Uterus (tissue), 3 donors: ENCODE measurements at regions not wholly inside any gene's neighbourhood (a gene's known extent, or its start where the extent isn't known, plus 50 kb on each side); places are given as distances from the start of the nearest gene placed in this dataset.
"Not testable (repeated sequence)": the region's sequence is repeated elsewhere in the genome, so short reads cannot be mapped to it uniquely, and the experiment has no call there.

Source experiments
- DNase-seq, 2 donors: peaks; one replicate each; pipeline ENCODE4 v3.0.0-alpha.2; 2019 to 2020
- H3K27ac ChIP-seq, 2 donors: fragments of 200-600 bp; sonication (generic); 1 replicate in 1 of 2; 2 replicates in 1 of 2; pipeline ENCODE4 v1.5.1; 2016 to 2018
- H3K27me3 ChIP-seq, 2 donors: fragments of 200-600 bp; sonication (generic); one replicate each; pipeline ENCODE4 v1.5.1; 2018 to 2019; ENCODE audit warnings: control low read depth in 1 of 2
- H3K36me3 ChIP-seq, 2 donors: fragments of 200-600 bp; sonication (generic); one replicate each; pipeline ENCODE4 v1.5.1; 2019; ENCODE audit warnings: control low read depth in 1 of 2
- H3K4me1 ChIP-seq, 2 donors: fragments of 200-600 bp; sonication (generic); one replicate each; pipeline ENCODE4 v1.5.1; 2018 to 2019; ENCODE audit warnings: control low read depth in 1 of 2
- H3K4me3 ChIP-seq, 2 donors: fragments of 200-600 bp; sonication (generic); 1 replicate in 1 of 2; 2 replicates in 1 of 2; pipeline ENCODE4 v1.5.1; 2018 to 2019; ENCODE audit warnings: mild to moderate bottlenecking in 1 of 2
- H3K9me3 ChIP-seq, 2 donors: fragments of 200-600 bp; sonication (generic); one replicate each; pipeline ENCODE4 v1.5.1; 2019; ENCODE audit warnings: control low read depth in 1 of 2
- CTCF ChIP-seq, 4 experiments: fragments of 200-600 bp in 2 of 4; fragments of 450-650 bp in 2 of 4; sonication (generic) in 2 of 4; IDR thresholded peaks; one replicate each; pipeline ENCODE4 v1.5.1; 2016 to 2019; ENCODE audit warnings: antibody characterized with exemption in 4 of 4, mild to moderate bottlenecking in 2 of 4, moderate library complexity in 1 of 4
- POLR2A ChIP-seq, 2 donors: fragments of 450-650 bp; IDR thresholded peaks; one replicate each; pipeline ENCODE4 v1.6.1; 2016; ENCODE audit warnings: antibody characterized with exemption in 2 of 2, mild to moderate bottlenecking in 1 of 2, moderate library complexity in 1 of 2
- intact Hi-C: fragments of 100-400 bp; cut with DNase I; formaldehyde crosslinking; loops from one replicate; pipeline ENCODE4 v1.15.1; 2023; ENCODE audit warnings: low total_unique reads
- donor health status: DM: yes; HTN: yes; CAD: no.

- no peaks in the 10 kb centered on the region for H3K4me1 ChIP-seq
- no peak overlapping the region for H3K4me3 ChIP-seq
- H3K9me3 ChIP-seq = peaks cover 0 to under 1% of the 10 kb centered on the region in 2 donors
- H3K36me3 ChIP-seq = no peaks in the 10 kb centered on the region
- H3K27ac ChIP-seq = no peak overlapping the region
- no peaks in the 10 kb centered on the region for H3K27me3 ChIP-seq
- no peak for DNase-seq
- intact Hi-C loops = no loop called here
- TF ChIP-seq CTCF (IDR thresholded peaks at IDR 0.05) (no peak), POLR2A (IDR thresholded peaks at IDR 0.05) (no peak)
These were observed 868.4 kb downstream of the KCNMA1 start for GRCh38 chr10:76769161-76769560.

- no peak for TF ChIP-seq CTCF (IDR thresholded peaks at IDR 0.05)
- TF ChIP-seq POLR2A (IDR thresholded peaks at IDR 0.05) = no peak
- intact Hi-C loops = no loop called here
- Histone ChIP-seq H3K27me3 (no peaks in the 10 kb centered on the region), H3K27ac (no peak overlapping the region), H3K9me3 (no peaks in the 10 kb centered on the region), H3K4me3 (no peak overlapping the region), H3K4me1 (no peaks in the 10 kb centered on the region), H3K36me3 (no peaks in the 10 kb centered on the region)
- no peak for DNase-seq
These were observed 870.9 kb downstream of the KCNMA1 start for GRCh38 chr10:76766682-76767081.

GRCh38 chr10:76764921-76765320 lies 872.7 kb downstream of the KCNMA1 start:
- H3K27ac ChIP-seq, intact Hi-C loops, H3K4me3 ChIP-seq, DNase-seq, H3K27me3 ChIP-seq, H3K4me1 ChIP-seq, H3K9me3 ChIP-seq, H3K36me3 ChIP-seq: not testable (repeated sequence)

- TF ChIP-seq CTCF (IDR thresholded peaks at IDR 0.05) (no peak), POLR2A (IDR thresholded peaks at IDR 0.05) (no peak)
- intact Hi-C loops = no loop called here
- no peaks in the 10 kb centered on the region for H3K4me1 ChIP-seq
- no peaks in the 10 kb centered on the region for H3K9me3 ChIP-seq
- no peaks in the 10 kb centered on the region for H3K36me3 ChIP-seq
- H3K27me3 ChIP-seq = no peaks in the 10 kb centered on the region
- no peak for DNase-seq
- no peak overlapping the region for H3K4me3 ChIP-seq
- no peak overlapping the region for H3K27ac ChIP-seq
These were observed 873.4 kb downstream of the KCNMA1 start for GRCh38 chr10:76764177-76764576.

- no peaks in the 10 kb centered on the region for H3K4me1 ChIP-seq
- no peaks in the 10 kb centered on the region for H3K9me3 ChIP-seq
- H3K36me3 ChIP-seq = no peaks in the 10 kb centered on the region
- TF ChIP-seq CTCF (IDR thresholded peaks at IDR 0.05) = no peak
- TF ChIP-seq POLR2A (IDR thresholded peaks at IDR 0.05) = no peak
- H3K4me3 ChIP-seq = no peak overlapping the region
- DNase-seq = no peak
- intact Hi-C loops = no loop called here
- H3K27me3 ChIP-seq = no peaks in the 10 kb centered on the region
- H3K27ac ChIP-seq = no peak overlapping the region
These were observed 874.2 kb downstream of the KCNMA1 start for GRCh38 chr10:76763376-76763775.

GRCh38 chr10:76759681-76760080 lies 877.9 kb downstream of the KCNMA1 start:
- Histone ChIP-seq H3K27ac (no peak overlapping the region), H3K36me3 (no peaks in the 10 kb centered on the region), H3K4me3 (no peak overlapping the region), H3K4me1 (no peaks in the 10 kb centered on the region), H3K27me3 (no peaks in the 10 kb centered on the region), H3K9me3 (no peaks in the 10 kb centered on the region)
- DNase-seq = no peak
- intact Hi-C loops = no loop called here
- no peak for TF ChIP-seq POLR2A (IDR thresholded peaks at IDR 0.05)
- no peak for TF ChIP-seq CTCF (IDR thresholded peaks at IDR 0.05)
